Sigmoid colon (tissue), 4 donors: ENCODE measurements at regions not wholly inside any gene's neighbourhood (a gene's known extent, or its start where the extent isn't known, plus 50 kb on each side); places are given as distances from the start of the nearest gene placed in this dataset.

Experiments
- EP300 ChIP-seq, 4 donors: sonication (generic); formaldehyde crosslinking; IDR thresholded peaks; one replicate each; pipeline ENCODE4 v1.6.1; 2017; ENCODE audit warnings: antibody characterized with exemption in 4 of 4
- POLR2A ChIP-seq, 2 donors: fragments of 450-650 bp; IDR thresholded peaks; one replicate each; pipeline ENCODE4 v1.6.1; 2016; ENCODE audit warnings: antibody characterized with exemption in 2 of 2, mild to moderate bottlenecking in 2 of 2, moderate library complexity in 2 of 2
- POLR2AphosphoS5 ChIP-seq, 4 donors: sonication (generic); formaldehyde crosslinking; IDR thresholded peaks; one replicate each; pipeline ENCODE4 v1.6.1; 2017; ENCODE audit warnings: antibody characterized with exemption in 4 of 4
- TF ChIP-seq, protein P1 (sequence below), 4 experiments: fragments of 450-650 bp in 3 of 4; fragments of 200-600 bp in 1 of 4; IDR thresholded peaks; one replicate each; pipeline ENCODE4 v1.5.1; 2016 to 2019; ENCODE audit warnings: antibody characterized with exemption in 4 of 4, mild to moderate bottlenecking in 3 of 4, moderate library complexity in 2 of 4

DNA sequence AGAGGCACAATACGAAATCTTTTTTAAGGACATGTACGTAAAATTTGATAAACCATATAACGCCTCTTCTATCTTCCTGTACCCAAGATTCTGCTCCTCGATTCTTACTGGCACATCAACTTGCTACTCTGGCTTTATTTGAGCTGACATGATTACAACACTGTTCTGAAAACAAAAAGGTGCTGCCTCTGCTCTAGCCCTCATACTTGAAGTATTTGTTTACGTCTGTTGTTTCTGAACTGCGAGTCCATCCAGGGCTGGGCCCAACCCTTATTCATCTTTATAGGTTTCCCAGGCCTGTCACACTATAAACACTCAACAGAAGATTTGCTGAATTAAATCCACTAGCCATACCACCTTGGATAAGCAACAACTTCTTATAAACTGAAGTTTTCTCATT lies 96.2 kb upstream of the SVIL start:
- TF ChIP-seq, protein P1, sequence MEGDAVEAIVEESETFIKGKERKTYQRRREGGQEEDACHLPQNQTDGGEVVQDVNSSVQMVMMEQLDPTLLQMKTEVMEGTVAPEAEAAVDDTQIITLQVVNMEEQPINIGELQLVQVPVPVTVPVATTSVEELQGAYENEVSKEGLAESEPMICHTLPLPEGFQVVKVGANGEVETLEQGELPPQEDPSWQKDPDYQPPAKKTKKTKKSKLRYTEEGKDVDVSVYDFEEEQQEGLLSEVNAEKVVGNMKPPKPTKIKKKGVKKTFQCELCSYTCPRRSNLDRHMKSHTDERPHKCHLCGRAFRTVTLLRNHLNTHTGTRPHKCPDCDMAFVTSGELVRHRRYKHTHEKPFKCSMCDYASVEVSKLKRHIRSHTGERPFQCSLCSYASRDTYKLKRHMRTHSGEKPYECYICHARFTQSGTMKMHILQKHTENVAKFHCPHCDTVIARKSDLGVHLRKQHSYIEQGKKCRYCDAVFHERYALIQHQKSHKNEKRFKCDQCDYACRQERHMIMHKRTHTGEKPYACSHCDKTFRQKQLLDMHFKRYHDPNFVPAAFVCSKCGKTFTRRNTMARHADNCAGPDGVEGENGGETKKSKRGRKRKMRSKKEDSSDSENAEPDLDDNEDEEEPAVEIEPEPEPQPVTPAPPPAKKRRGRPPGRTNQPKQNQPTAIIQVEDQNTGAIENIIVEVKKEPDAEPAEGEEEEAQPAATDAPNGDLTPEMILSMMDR (IDR thresholded peaks at IDR 0.05) = no peak
- TF ChIP-seq POLR2AphosphoS5 (IDR thresholded peaks at IDR 0.05) = peak; percentile 68 to 86 (median 79)
- TF ChIP-seq POLR2A (IDR thresholded peaks at IDR 0.05) = no peak
- peak; percentile 50 to 94 (median 91) for TF ChIP-seq EP300 (IDR thresholded peaks at IDR 0.05)
